ENCODE measurements at regions not wholly inside any gene's neighbourhood (a gene's known extent, or its start where the extent isn't known, plus 50 kb on each side); places are given as distances from the start of the nearest gene placed in this dataset.

- H3K4me3 ChIP-seq (ENCODE audit: low read length) = no peak overlapping the region
- no peak for TF ChIP-seq CTCF (conservative IDR thresholded peaks at IDR 0.05; ENCODE audit: low read depth, low read length)
- no peak for DNase-seq (ENCODE audit: low read depth)
Measured at GRCh38 chr20:56952258-56953047, 314.0 kb downstream of the BMP7 start.

GRCh38 chr20:56953048-56953586, 313.3 kb downstream of the BMP7 start:
- H3K4me3 ChIP-seq (ENCODE audit: low read length) = no peak overlapping the region
- DNase-seq (ENCODE audit: low read depth) = no peak
- no peak for TF ChIP-seq CTCF (conservative IDR thresholded peaks at IDR 0.05; ENCODE audit: low read depth, low read length)

GRCh38 chr20:56954797-56955196, 311.6 kb downstream of the BMP7 start:
- no peak for DNase-seq (ENCODE audit: low read depth)
- no peak overlapping the region for H3K4me3 ChIP-seq (ENCODE audit: low read length)
- TF ChIP-seq CTCF (conservative IDR thresholded peaks at IDR 0.05; ENCODE audit: low read depth, low read length) = no peak

GRCh38 chr20:56955680-56956079, 310.8 kb downstream of the BMP7 start:
- no peak overlapping the region for H3K4me3 ChIP-seq (ENCODE audit: low read length)
- TF ChIP-seq CTCF (conservative IDR thresholded peaks at IDR 0.05; ENCODE audit: low read depth, low read length) = no peak
- DNase-seq (ENCODE audit: low read depth) = no peak

- DNase-seq (ENCODE audit: low read depth) = no peak
- no peak for TF ChIP-seq CTCF (conservative IDR thresholded peaks at IDR 0.05; ENCODE audit: low read depth, low read length)
- no peak overlapping the region for H3K4me3 ChIP-seq (ENCODE audit: low read length)
Measured at GRCh38 chr20:56956534-56956933, 309.9 kb downstream of the BMP7 start.

- no peak for TF ChIP-seq CTCF (conservative IDR thresholded peaks at IDR 0.05; ENCODE audit: low read depth, low read length)
- no peak for DNase-seq (ENCODE audit: low read depth)
- H3K4me3 ChIP-seq (ENCODE audit: low read length) = no peak overlapping the region
Measured at GRCh38 chr20:56957737-56958553, 308.5 kb downstream of the BMP7 start.

Measured in retinal pigment epithelial cell (primary cell).